Activated T-cell treated with anti-CD3 and anti-CD28 coated beads, Interleukin-2, amount 50 U/mL, for 72 hours (primary cell): ENCODE measurements at regions not wholly inside any gene's neighbourhood (a gene's known extent, or its start where the extent isn't known, plus 50 kb on each side); places are given as distances from the start of the nearest gene placed in this dataset.

Source experiments
- ATAC-seq, 2 donors: fragments of 150-1000 bp; cut with Tn5 transposase; replicated peaks in 1 of 2; 2 replicates each; pipeline ENCODE4 v1.10.0; 2021; ENCODE audit warnings: moderate library complexity in 2 of 2, mild to moderate bottlenecking in 1 of 2
- DNase-seq, 2 donors: peaks; one replicate each; pipeline ENCODE4 v3.0.0; 2021 to 2022; ENCODE audit warnings: mixed read lengths in 1 of 2
- H3K27ac Mint-ChIP-seq: one replicate; pipeline ENCODE4 v1.8.0; 2022; ENCODE audit warnings: mild to moderate bottlenecking, moderate library complexity, mixed read lengths
- H3K27me3 Mint-ChIP-seq: one replicate; pipeline ENCODE4 v1.8.0; 2022; ENCODE audit warnings: low read depth, mixed read lengths
- H3K36me3 Mint-ChIP-seq, 2 donors: one replicate each; pipeline ENCODE4 v1.8.0; 2022; ENCODE audit warnings: mixed read lengths in 2 of 2, mild to moderate bottlenecking in 1 of 2; ENCODE audit not compliant: insufficient read depth in 2 of 2
- H3K4me1 Mint-ChIP-seq: one replicate; pipeline ENCODE4 v1.8.0; 2022; ENCODE audit warnings: low read depth, mixed read lengths
- H3K4me3 Mint-ChIP-seq, 2 donors: one replicate each; pipeline ENCODE4 v1.8.0; 2022; ENCODE audit warnings: mild to moderate bottlenecking in 2 of 2, mixed read lengths in 2 of 2, moderate library complexity in 2 of 2
- H3K9me3 Mint-ChIP-seq, 2 donors: one replicate each; pipeline ENCODE4 v1.8.0; 2022; ENCODE audit warnings: mixed read lengths in 2 of 2

DNA sequence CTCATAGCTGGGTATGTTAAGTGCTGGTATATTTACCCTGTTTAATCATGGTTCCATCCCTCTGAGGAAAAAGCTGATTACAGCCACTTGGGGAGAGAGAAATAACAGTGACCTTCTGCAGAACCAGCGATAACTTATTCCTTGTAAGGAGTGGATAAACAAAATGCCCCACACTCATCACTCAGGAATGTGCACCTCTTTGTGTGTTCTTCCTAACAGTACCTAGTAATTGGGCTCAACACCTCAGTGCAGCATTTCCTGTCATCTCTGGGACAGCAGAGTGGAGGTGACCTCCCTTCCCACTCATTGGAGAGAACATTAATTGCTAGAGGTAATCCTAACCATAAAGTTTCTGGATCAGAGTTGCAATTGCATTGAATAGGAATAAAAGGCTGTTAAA is 112.5 kb upstream of the F3 start:
- H3K4me3 Mint-ChIP-seq, result no peak overlapping the region
- DNase-seq (no peak), ATAC-seq (no peak)
- no peaks in the 10 kb centered on the region for H3K36me3 Mint-ChIP-seq
- H3K9me3 Mint-ChIP-seq, result no peaks in the 10 kb centered on the region
- H3K27ac Mint-ChIP-seq, result no peak overlapping the region
- H3K4me1 Mint-ChIP-seq, result no peaks in the 10 kb centered on the region
- no peaks in the 10 kb centered on the region for H3K27me3 Mint-ChIP-seq

GRCh38 chr1:94653454-94653853 is 111.9 kb upstream of the F3 start:
- ATAC-seq (no peak), DNase-seq (no peak)

DNA sequence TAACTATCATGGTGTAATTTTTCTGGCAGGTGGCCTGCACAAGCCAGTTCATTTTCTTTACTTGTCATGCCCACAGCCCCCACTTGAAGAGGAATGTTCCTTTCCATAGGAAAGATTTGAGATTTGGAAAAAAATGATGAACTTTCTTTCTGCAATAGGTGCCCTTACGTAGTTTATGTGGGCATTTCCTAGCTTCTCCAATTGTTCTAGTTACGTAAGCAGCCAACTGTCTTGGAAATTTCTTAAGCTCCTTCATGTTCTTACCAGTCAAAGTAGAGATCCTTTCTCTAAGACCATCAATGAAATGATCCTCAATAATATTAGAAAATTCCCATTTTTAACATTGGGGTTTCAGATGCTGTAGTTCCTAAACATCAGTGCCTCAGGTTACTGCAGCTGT is 109.5 kb upstream of the F3 start:
- H3K27ac Mint-ChIP-seq, result no peak overlapping the region
- ATAC-seq (no peak), DNase-seq (no peak)
- no peaks in the 10 kb centered on the region for H3K4me1 Mint-ChIP-seq
- no peak overlapping the region for H3K4me3 Mint-ChIP-seq
- no peaks in the 10 kb centered on the region for H3K36me3 Mint-ChIP-seq
- no peaks in the 10 kb centered on the region for H3K27me3 Mint-ChIP-seq
- H3K9me3 Mint-ChIP-seq, result no peaks in the 10 kb centered on the region

More at GRCh38 chr1:94653454-94653853, 111.9 kb upstream of the F3 start:
- Mint-ChIP-seq H3K4me3 (no peak overlapping the region), H3K4me1 (no peaks in the 10 kb centered on the region), H3K9me3 (no peaks in the 10 kb centered on the region), H3K36me3 (no peaks in the 10 kb centered on the region), H3K27me3 (no peaks in the 10 kb centered on the region), H3K27ac (no peak overlapping the region)

DNA sequence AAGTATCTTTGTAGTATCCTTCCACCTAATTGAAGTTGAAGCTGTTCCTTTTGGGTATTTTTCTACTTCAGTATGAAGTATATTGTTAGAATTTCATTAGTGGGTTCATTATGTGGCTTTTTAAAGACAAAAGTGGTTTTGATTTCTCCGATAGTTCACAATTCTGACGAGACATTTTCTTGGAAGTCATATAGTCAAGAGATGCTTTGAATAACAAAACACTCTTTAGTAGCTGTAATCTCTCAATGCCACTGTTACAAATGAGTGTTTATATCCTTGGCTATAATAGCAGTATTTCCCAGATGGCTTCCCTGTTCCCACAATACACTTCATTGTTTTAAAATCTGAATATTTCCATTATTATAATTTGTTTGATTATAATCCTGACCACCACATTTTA is 108.7 kb upstream of the F3 start:
- H3K36me3 Mint-ChIP-seq, result no peaks in the 10 kb centered on the region
- no peaks in the 10 kb centered on the region for H3K27me3 Mint-ChIP-seq
- H3K27ac Mint-ChIP-seq, result no peak overlapping the region
- no peaks in the 10 kb centered on the region for H3K4me1 Mint-ChIP-seq
- no peak overlapping the region for H3K4me3 Mint-ChIP-seq
- no peak for DNase-seq
- no peaks in the 10 kb centered on the region for H3K9me3 Mint-ChIP-seq
- no peak for ATAC-seq

DNA sequence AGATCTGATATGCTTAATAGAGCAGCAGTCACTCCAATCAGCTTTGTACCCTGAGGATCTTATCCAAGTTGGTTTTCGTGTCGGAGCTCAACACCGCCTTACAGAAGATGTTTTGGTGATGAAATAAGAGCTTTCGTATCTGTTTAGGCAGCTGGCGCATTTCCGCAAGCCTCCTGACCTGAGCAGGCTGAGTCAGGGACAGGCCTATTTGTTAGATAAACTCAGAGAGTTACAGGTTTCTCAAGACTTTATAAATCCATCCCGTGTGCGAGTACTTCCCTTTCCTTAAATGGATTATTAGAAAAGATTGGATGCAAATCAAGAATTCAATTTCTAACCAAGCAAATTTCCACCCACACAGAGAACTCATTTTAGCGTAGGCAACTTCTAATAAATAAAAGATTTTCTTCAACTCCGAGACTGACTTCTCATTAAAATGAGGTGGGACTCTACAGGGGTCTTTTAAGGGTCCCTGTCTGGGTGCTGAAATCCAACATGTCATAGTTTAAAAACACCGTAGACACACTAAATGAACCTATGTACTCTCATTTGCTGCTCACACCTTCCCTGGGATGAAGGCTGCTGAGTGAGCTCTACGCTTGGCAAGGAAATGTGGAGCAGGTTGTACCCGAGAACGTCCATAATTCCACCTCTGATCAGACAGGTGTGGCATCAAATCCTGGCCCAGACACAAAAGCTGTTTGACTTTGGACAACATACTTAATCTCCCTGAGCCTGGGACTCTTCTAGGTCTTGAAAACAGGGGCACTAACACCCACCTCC is 106.9 kb upstream of the F3 start:
- H3K27ac Mint-ChIP-seq, result no peak overlapping the region
- H3K4me3 Mint-ChIP-seq, result no peak overlapping the region

GRCh38 chr1:94646786-94647555 is 105.4 kb upstream of the F3 start:
- ATAC-seq (no peak), DNase-seq (no peak)
- H3K4me1 Mint-ChIP-seq, result no peaks in the 10 kb centered on the region
- no peak overlapping the region for H3K27ac Mint-ChIP-seq
- H3K9me3 Mint-ChIP-seq, result no peaks in the 10 kb centered on the region
- no peak overlapping the region for H3K4me3 Mint-ChIP-seq
- H3K36me3 Mint-ChIP-seq, result no peaks in the 10 kb centered on the region
- H3K27me3 Mint-ChIP-seq, result no peaks in the 10 kb centered on the region

More for the DNA sequence above, 106.9 kb upstream of the F3 start:
- DNase-seq, result no peak
- ATAC-seq, result no peak
- Mint-ChIP-seq H3K27me3 (no peaks in the 10 kb centered on the region), H3K36me3 (no peaks in the 10 kb centered on the region), H3K9me3 (no peaks in the 10 kb centered on the region), H3K4me1 (no peaks in the 10 kb centered on the region)

GRCh38 chr1:94646141-94646643 is 104.6 kb upstream of the F3 start:
- H3K4me3 Mint-ChIP-seq, result no peak overlapping the region
- H3K4me1 Mint-ChIP-seq, result no peaks in the 10 kb centered on the region
- DNase-seq (no peak), ATAC-seq (no peak)
- H3K36me3 Mint-ChIP-seq, result no peaks in the 10 kb centered on the region
- H3K9me3 Mint-ChIP-seq, result no peaks in the 10 kb centered on the region
- H3K27ac Mint-ChIP-seq, result no peak overlapping the region
- no peaks in the 10 kb centered on the region for H3K27me3 Mint-ChIP-seq

- Mint-ChIP-seq H3K4me1 (no peaks in the 10 kb centered on the region), H3K27me3 (no peaks in the 10 kb centered on the region), H3K27ac (no peak overlapping the region), H3K9me3 (no peaks in the 10 kb centered on the region), H3K36me3 (no peaks in the 10 kb centered on the region), H3K4me3 (no peak overlapping the region)
- no peak for ATAC-seq
- DNase-seq, result no peak
These were observed 102.8 kb upstream of the F3 start for GRCh38 chr1:94644352-94644751.

GRCh38 chr1:94643819-94644218 is 102.3 kb upstream of the F3 start:
- ATAC-seq (no peak), DNase-seq (no peak)
- Mint-ChIP-seq H3K36me3 (no peaks in the 10 kb centered on the region), H3K27ac (no peak overlapping the region), H3K27me3 (no peaks in the 10 kb centered on the region), H3K4me1 (no peaks in the 10 kb centered on the region), H3K4me3 (no peak overlapping the region), H3K9me3 (no peaks in the 10 kb centered on the region)

DNA sequence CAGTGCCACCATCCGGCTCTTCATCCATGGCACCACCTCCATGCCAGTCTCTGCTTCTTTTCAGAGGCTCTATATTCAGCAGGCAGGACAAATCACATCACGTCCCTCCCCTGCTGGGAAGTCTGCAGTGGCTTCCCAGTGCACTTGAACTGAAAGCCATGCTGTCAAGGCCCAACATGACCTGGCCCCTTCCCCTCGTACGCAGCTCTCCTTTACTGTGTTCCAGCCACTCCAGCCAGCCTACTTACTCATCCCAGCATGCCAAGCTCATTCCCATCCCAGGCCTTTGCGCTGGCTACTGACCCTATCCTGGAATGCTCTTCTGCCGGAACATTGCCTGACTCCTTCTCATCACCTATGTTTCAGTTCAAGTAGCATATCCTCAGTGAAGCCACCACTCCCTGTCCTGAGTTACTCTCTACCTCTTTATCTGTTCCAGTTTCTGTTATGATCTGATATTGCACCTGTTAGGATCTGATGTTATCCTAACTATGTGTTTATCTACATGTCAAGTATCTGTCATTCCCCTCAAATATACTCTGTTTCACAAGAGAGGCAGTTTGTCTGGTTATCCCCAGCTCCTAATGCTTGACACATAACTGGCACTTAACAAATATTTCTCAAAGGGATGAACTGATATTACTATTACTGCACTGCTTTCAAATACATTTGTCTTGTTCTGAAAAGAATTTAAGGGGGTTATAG is 101.2 kb upstream of the F3 start:
- no peak for DNase-seq
- Mint-ChIP-seq H3K36me3 (no peaks in the 10 kb centered on the region), H3K4me1 (no peaks in the 10 kb centered on the region), H3K9me3 (no peaks in the 10 kb centered on the region), H3K27ac (no peak overlapping the region), H3K27me3 (no peaks in the 10 kb centered on the region), H3K4me3 (no peak overlapping the region)
- ATAC-seq, result no peak

GRCh38 chr1:94641990-94642389 is 100.4 kb upstream of the F3 start:
- no peaks in the 10 kb centered on the region for H3K27me3 Mint-ChIP-seq
- ATAC-seq (no peak), DNase-seq (no peak)
- H3K9me3 Mint-ChIP-seq, result no peaks in the 10 kb centered on the region
- H3K4me1 Mint-ChIP-seq, result no peaks in the 10 kb centered on the region
- no peaks in the 10 kb centered on the region for H3K36me3 Mint-ChIP-seq
- no peak overlapping the region for H3K4me3 Mint-ChIP-seq
- H3K27ac Mint-ChIP-seq, result no peak overlapping the region

DNA sequence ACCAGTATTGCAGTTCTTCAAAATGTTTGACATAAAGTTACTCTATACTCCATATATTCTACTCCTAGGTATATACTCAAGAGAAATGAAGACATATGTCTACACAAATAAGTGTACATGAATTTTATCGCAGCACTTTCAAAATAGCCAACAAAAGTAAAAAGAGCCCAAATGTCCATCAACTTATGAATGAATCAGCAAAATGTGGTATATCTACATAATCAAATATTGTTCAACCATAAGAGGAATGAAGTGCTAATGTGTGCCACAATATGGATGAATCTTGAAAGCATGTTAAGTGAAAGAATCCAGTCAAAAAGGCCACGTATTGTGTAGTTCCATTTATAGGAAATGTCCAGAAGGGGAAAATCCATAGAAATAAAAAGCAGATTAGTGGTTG is 98.6 kb upstream of the F3 start:
- Mint-ChIP-seq H3K4me1 (no peaks in the 10 kb centered on the region), H3K27ac (no peak overlapping the region), H3K9me3 (no peaks in the 10 kb centered on the region), H3K36me3 (no peaks in the 10 kb centered on the region), H3K27me3 (no peaks in the 10 kb centered on the region), H3K4me3 (no peak overlapping the region)
- ATAC-seq (no peak), DNase-seq (no peak)

GRCh38 chr1:94637121-94637520 is 95.6 kb upstream of the F3 start:
- H3K36me3 Mint-ChIP-seq, result no peaks in the 10 kb centered on the region
- H3K4me3 Mint-ChIP-seq, result no peak overlapping the region
- H3K27ac Mint-ChIP-seq, result no peak overlapping the region
- H3K27me3 Mint-ChIP-seq, result peaks cover 7% of the 10 kb centered on the region
- ATAC-seq (no peak), DNase-seq (no peak)
- peaks cover 0 to 2% of the 10 kb centered on the region in 2 donors for H3K9me3 Mint-ChIP-seq
- H3K4me1 Mint-ChIP-seq, result no peaks in the 10 kb centered on the region
